Panc1 (cell line): ENCODE measurements at regions not wholly inside any gene's neighbourhood (a gene's known extent, or its start where the extent isn't known, plus 50 kb on each side); places are given as distances from the start of the nearest gene placed in this dataset.

Experiments
- CTCF ChIP-seq: fragments of 450-650 bp; IDR thresholded peaks from 2 replicates; pipeline ENCODE4 v1.5.1; 2017; ENCODE audit warnings: mild to moderate bottlenecking
- POLR2AphosphoS5 ChIP-seq: IDR thresholded peaks from 2 replicates; pipeline ENCODE4 v1.6.1; 2012; ENCODE audit warnings: mild to moderate bottlenecking, low read depth, low read length, moderate library complexity
- SIN3A ChIP-seq: IDR thresholded peaks from 2 replicates; pipeline ENCODE4 v1.6.1; 2012; ENCODE audit warnings: low read depth, mild to moderate bottlenecking, low read length, moderate library complexity, borderline replicate concordance; ENCODE audit not compliant: insufficient read depth
- TF ChIP-seq, protein P1 (sequence below), 2 experiments: IDR thresholded peaks; 2 replicates each; pipeline ENCODE4 v1.6.1; 2011 to 2012; ENCODE audit warnings: low read depth in 2 of 2, control low read depth in 1 of 2, low read length in 1 of 2, mild to moderate bottlenecking in 1 of 2, moderate library complexity in 1 of 2; ENCODE audit not compliant: insufficient read depth in 1 of 2

GRCh38 chr10:60644436-60645130 lies 133.7 kb upstream of the CDK1 start:
- TF ChIP-seq CTCF (no peak), POLR2AphosphoS5 (no peak), SIN3A (no peak)
- TF ChIP-seq, protein P1, sequence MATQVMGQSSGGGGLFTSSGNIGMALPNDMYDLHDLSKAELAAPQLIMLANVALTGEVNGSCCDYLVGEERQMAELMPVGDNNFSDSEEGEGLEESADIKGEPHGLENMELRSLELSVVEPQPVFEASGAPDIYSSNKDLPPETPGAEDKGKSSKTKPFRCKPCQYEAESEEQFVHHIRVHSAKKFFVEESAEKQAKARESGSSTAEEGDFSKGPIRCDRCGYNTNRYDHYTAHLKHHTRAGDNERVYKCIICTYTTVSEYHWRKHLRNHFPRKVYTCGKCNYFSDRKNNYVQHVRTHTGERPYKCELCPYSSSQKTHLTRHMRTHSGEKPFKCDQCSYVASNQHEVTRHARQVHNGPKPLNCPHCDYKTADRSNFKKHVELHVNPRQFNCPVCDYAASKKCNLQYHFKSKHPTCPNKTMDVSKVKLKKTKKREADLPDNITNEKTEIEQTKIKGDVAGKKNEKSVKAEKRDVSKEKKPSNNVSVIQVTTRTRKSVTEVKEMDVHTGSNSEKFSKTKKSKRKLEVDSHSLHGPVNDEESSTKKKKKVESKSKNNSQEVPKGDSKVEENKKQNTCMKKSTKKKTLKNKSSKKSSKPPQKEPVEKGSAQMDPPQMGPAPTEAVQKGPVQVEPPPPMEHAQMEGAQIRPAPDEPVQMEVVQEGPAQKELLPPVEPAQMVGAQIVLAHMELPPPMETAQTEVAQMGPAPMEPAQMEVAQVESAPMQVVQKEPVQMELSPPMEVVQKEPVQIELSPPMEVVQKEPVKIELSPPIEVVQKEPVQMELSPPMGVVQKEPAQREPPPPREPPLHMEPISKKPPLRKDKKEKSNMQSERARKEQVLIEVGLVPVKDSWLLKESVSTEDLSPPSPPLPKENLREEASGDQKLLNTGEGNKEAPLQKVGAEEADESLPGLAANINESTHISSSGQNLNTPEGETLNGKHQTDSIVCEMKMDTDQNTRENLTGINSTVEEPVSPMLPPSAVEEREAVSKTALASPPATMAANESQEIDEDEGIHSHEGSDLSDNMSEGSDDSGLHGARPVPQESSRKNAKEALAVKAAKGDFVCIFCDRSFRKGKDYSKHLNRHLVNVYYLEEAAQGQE (IDR thresholded peaks at IDR 0.05; ENCODE audit: insufficient read depth in 1 of 2, low read depth in 2 of 2, low read length in 1 of 2), result no peak
